ENCODE measurements at regions not wholly inside any gene's neighbourhood (a gene's known extent, or its start where the extent isn't known, plus 50 kb on each side); places are given as distances from the start of the nearest gene placed in this dataset.

GRCh38 chr7:115359119-115359518, 437.2 kb downstream of the MDFIC start:
- no peak for TF ChIP-seq CTCF (IDR thresholded peaks at IDR 0.05)
- TF ChIP-seq POLR2A (IDR thresholded peaks at IDR 0.05) = no peak
- no peak for TF ChIP-seq EP300 (IDR thresholded peaks at IDR 0.05)

Data from ovary (tissue), 3 donors.